ENCODE measurements at regions not wholly inside any gene's neighbourhood (a gene's known extent, or its start where the extent isn't known, plus 50 kb on each side); places are given as distances from the start of the nearest gene placed in this dataset.

DNA sequence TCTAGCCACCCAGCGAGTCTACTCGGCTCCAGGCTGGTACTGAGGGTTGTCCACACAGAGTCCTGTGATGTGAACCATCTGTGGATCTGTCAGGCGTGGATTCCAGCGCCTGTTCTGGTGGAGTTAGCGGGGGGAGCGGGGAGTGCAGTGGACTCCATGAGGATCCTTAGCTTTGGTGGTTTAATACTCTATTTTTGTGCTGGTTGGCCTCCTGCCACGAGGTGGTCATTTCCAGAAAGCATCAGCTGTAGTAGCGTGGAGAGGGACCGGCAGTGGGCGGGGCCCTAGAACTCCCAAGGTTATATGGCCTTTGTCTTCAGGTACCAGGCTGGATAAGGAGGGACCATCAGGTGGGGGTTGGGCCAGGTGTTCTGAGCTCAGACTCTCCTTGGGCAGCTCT is 446.5 kb downstream of the EDEM1 start:
- WGBS, result 85% methylated on average over 5 of the region's 10 CpGs
- Histone ChIP-seq H3K27me3 (peaks cover 0 to 5% (median 0%) of the 10 kb centered on the region in 4 donors), H3K36me3 (no peaks in the 10 kb centered on the region), H3K9me3 (peaks cover 0 to 8% (median 2%) of the 10 kb centered on the region in 4 donors), H3K4me1 (no peaks in the 10 kb centered on the region), H3K27ac (replicated peaks in 1 of 4) (no peak overlapping the region), H3K4me3 (no peak overlapping the region)
- no peak for TF ChIP-seq POLR2A (IDR thresholded peaks at IDR 0.05; ENCODE audit: low read depth)
- DNase-seq (ENCODE audit: extremely low spot score), result no peak
- intact Hi-C loops (cut with DNase I), result no loop called here

DNA sequence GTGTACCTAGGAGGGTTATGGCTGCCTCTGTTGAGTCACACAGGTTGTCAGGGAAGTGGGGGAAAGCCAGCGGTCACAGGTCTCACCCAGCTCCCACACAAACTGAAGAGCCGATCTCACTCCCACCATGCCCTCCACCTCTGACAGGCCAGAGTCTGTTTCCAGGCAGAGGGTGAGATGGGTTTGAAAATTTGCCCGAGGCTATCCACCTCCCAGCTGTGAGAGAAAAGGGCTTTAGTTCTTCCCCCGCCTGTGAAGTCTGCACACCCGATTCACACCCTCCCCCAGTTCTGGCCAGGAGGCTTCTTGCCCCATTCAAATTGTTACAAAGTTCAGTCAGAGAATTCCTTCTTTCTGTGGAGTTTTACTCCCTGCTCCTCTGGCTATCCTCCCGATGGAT is 446.9 kb downstream of the EDEM1 start:
- DNase-seq (ENCODE audit: extremely low spot score), result no peak
- 77% methylated on average over 6 of the region's 6 CpGs for WGBS
- H3K27ac ChIP-seq (replicated peaks in 1 of 4), result no peak overlapping the region
- peaks cover 0 to 5% (median 0%) of the 10 kb centered on the region in 4 donors for H3K27me3 ChIP-seq
- peaks cover 0 to 8% (median 2%) of the 10 kb centered on the region in 4 donors for H3K9me3 ChIP-seq
- intact Hi-C loops (cut with DNase I), result no loop called here
- TF ChIP-seq POLR2AphosphoS5 (IDR thresholded peaks at IDR 0.05) (no peak), POLR2A (IDR thresholded peaks at IDR 0.05; ENCODE audit: low read depth) (no peak), EP300 (IDR thresholded peaks at IDR 0.05) (no peak)
- TF ChIP-seq, protein P1, sequence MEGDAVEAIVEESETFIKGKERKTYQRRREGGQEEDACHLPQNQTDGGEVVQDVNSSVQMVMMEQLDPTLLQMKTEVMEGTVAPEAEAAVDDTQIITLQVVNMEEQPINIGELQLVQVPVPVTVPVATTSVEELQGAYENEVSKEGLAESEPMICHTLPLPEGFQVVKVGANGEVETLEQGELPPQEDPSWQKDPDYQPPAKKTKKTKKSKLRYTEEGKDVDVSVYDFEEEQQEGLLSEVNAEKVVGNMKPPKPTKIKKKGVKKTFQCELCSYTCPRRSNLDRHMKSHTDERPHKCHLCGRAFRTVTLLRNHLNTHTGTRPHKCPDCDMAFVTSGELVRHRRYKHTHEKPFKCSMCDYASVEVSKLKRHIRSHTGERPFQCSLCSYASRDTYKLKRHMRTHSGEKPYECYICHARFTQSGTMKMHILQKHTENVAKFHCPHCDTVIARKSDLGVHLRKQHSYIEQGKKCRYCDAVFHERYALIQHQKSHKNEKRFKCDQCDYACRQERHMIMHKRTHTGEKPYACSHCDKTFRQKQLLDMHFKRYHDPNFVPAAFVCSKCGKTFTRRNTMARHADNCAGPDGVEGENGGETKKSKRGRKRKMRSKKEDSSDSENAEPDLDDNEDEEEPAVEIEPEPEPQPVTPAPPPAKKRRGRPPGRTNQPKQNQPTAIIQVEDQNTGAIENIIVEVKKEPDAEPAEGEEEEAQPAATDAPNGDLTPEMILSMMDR (IDR thresholded peaks at IDR 0.05), result no peak
- H3K4me1 ChIP-seq, result no peaks in the 10 kb centered on the region
- H3K36me3 ChIP-seq, result no peaks in the 10 kb centered on the region
- no peak overlapping the region for H3K4me3 ChIP-seq

DNA sequence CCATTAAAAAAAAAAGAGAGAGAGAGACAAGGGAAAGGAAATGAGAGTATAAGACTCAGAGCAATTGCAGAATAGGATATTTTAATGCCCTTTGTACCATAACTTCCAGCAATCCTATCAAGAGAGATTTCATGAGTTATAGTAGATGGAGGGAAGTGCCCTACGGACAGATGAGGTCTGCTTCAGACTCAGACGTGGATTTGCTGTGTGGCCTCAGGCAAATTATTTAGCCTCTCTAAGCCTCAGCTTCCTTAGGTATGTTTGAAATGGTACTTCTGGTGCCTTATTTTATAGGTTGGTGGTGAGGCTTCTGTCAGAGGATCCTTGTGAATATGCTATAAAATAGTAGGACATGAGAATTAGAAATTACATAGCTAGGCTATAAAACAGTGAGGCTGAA is 448.2 kb downstream of the EDEM1 start:
- no peaks in the 10 kb centered on the region for H3K4me1 ChIP-seq

DNA sequence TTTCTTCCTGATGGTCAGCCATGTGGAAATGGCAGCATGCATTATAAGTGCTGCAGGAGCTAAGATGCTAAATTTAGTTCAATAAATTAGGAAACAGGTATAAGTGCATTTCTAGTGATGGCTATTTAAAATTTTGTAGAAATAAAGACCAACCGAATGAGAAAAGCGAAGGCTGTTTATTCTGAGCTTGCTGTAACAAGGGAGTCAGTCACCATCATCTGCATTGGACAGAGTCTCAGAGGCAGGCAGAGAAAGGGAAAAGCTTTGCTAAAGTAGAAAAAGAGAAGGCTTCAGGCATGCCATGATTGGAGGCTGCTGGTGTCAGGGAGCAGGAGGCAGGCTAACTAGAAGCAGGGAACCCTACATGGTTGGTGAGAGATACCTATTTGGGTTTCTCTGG is 451.0 kb downstream of the EDEM1 start:
- Histone ChIP-seq H3K27ac (replicated peaks in 1 of 4) (no peak overlapping the region), H3K27me3 (peaks cover 0 to 5% (median 0%) of the 10 kb centered on the region in 4 donors), H3K9me3 (peaks cover 0 to 8% (median 2%) of the 10 kb centered on the region in 4 donors), H3K4me3 (no peak overlapping the region), H3K4me1 (no peaks in the 10 kb centered on the region), H3K36me3 (no peaks in the 10 kb centered on the region)
- no peak for TF ChIP-seq EP300 (IDR thresholded peaks at IDR 0.05)
- TF ChIP-seq, protein P1 (IDR thresholded peaks at IDR 0.05), result no peak
- TF ChIP-seq POLR2AphosphoS5 (IDR thresholded peaks at IDR 0.05), result no peak
- 87% methylated on average over 2 of the region's 2 CpGs for WGBS
- DNase-seq (ENCODE audit: extremely low spot score), result no peak
- intact Hi-C loops (cut with DNase I), result no loop called here

More for the DNA sequence above, 448.2 kb downstream of the EDEM1 start:
- Histone ChIP-seq H3K27me3 (peaks cover 0 to 5% (median 0%) of the 10 kb centered on the region in 4 donors), H3K4me3 (no peak overlapping the region), H3K9me3 (peaks cover 0 to 8% (median 2%) of the 10 kb centered on the region in 4 donors), H3K27ac (replicated peaks in 1 of 4) (no peak overlapping the region), H3K36me3 (no peaks in the 10 kb centered on the region)
- no peak for TF ChIP-seq POLR2AphosphoS5 (IDR thresholded peaks at IDR 0.05)
- no peak for TF ChIP-seq POLR2A (IDR thresholded peaks at IDR 0.05; ENCODE audit: low read depth)
- TF ChIP-seq EP300 (IDR thresholded peaks at IDR 0.05), result no peak
- TF ChIP-seq, protein P1 (IDR thresholded peaks at IDR 0.05), result no peak
- intact Hi-C loops (cut with DNase I), result no loop called here
- DNase-seq (ENCODE audit: extremely low spot score), result no peak
- 69% methylated on average over 2 of the region's 2 CpGs for WGBS

DNA sequence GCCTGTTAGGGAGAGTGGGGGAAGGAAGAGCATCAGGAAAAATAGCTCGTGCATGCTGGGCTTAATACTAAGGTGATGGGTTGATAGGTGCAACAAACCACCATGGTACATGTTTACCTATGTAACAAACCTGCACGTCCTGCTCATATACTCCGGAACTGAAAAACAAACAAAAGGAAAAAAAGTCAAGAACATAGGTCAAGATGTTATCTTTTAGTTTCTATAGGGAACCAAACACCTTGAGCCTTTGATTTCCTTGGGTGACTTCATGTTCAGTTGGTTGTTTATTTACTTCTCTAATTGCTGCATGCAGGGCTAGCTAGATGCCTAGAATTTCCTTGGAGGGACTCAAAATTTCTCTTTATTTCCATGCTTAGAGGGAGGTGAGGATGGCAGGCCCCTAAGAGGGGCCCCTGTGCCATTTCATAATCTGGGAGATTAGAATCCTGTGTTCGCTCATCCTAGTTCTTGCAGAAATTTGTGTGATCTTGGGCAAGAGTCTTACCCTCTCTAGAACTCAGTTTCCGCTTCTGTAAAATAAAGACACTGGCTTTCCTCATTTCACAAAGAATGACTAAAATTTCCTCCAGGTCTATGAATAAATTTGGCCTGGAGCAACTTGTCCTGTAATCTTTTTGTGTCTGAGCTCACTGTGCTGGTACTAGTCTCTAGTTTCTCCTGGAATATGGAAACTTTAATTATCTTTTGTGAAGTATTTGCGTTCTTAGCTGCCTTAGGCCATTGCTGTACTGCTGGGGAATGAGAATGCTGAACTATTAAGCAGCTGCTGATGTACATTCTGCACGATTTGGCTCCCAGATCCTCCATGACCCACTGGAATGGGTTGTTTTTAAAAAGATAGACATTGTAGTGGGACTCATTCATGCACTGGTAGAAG is 457.5 kb downstream of the EDEM1 start:
- intact Hi-C loops (cut with DNase I), result no loop called here
- H3K4me1 ChIP-seq, result no peaks in the 10 kb centered on the region
- H3K36me3 ChIP-seq, result no peaks in the 10 kb centered on the region
- no peak overlapping the region for H3K4me3 ChIP-seq
- DNase-seq (ENCODE audit: extremely low spot score), result no peak
- H3K27me3 ChIP-seq, result no peaks in the 10 kb centered on the region
- H3K9me3 ChIP-seq, result no peaks in the 10 kb centered on the region
- no peak overlapping the region for H3K27ac ChIP-seq (replicated peaks in 1 of 4)
- TF ChIP-seq POLR2A (IDR thresholded peaks at IDR 0.05; ENCODE audit: low read depth), result no peak
- WGBS, result 70% methylated on average over 7 of the region's 7 CpGs
